PC-3 (cell line): ENCODE measurements at regions not wholly inside any gene's neighbourhood (a gene's known extent, or its start where the extent isn't known, plus 50 kb on each side); places are given as distances from the start of the nearest gene placed in this dataset.
"Not testable (repeated sequence)": the region's sequence is repeated elsewhere in the genome, so short reads cannot be mapped to it uniquely, and the experiment has no call there.

Experiments used
- ATAC-seq: fragments of 200-7000 bp; cut with Tn5 transposase; 2 replicates; pipeline ENCODE4 v1.9.1; 2020; ENCODE audit warnings: mild to moderate bottlenecking, moderate library complexity
- BruUV-seq: library from RNA; stranded (reverse); fragments of 400-500 nt; replicated peaks from 2 replicates; lab custom pipeline; 2021; lab: Mats Ljungman, UMichigan
- CTCF ChIA-PET: fragments of 300-600 bp; sonication (Branson Sonifier 250); formaldehyde crosslinking; loops from one replicate; lab custom pipeline; 2022; ENCODE audit warnings: antibody characterized with exemption; lab: Charles Lee
- POLR2A ChIA-PET: fragments of 300-600 bp; sonication (Branson Sonifier 250); formaldehyde crosslinking; loops from one replicate; lab custom pipeline; 2022; ENCODE audit warnings: antibody characterized with exemption; ENCODE audit not compliant: unreplicated experiment; lab: Charles Lee
- DNase-seq: peaks from one replicate; pipeline ENCODE4 v3.0.0-alpha.2; 2015
- H2AFZ ChIP-seq: fragments of 300-600 bp; sonication (generic); 2 replicates; pipeline ENCODE4 v1.6.0; 2016; ENCODE audit warnings: antibody characterized with exemption, low read length
- H3F3A ChIP-seq: fragments of 300-600 bp; sonication (generic); one replicate; pipeline ENCODE4 v1.6.0; 2017; ENCODE audit warnings: antibody characterized with exemption, low read length, control low read depth, mild to moderate bottlenecking; ENCODE audit not compliant: unreplicated experiment
- H3K27ac ChIP-seq: fragments of 300-600 bp; sonication (generic); 2 replicates; pipeline ENCODE4 v1.5.1; 2016; ENCODE audit warnings: mild to moderate bottlenecking, low read length
- H3K27me3 ChIP-seq: fragments of 300-600 bp; sonication (generic); 2 replicates; pipeline ENCODE4 v1.6.1; 2016; ENCODE audit warnings: low read length, mixed read lengths
- H3K36me3 ChIP-seq: fragments of 300-600 bp; sonication (generic); 2 replicates; pipeline ENCODE4 v1.6.1; 2016; ENCODE audit warnings: low read depth, mixed run types, low read length, mixed read lengths
- H3K4me1 ChIP-seq: fragments of 300-600 bp; sonication (generic); 2 replicates; pipeline ENCODE4 v1.5.1; 2016; ENCODE audit warnings: low read length; ENCODE audit not compliant: insufficient read depth
- H3K4me2 ChIP-seq: fragments of 300-600 bp; sonication (generic); 2 replicates; pipeline ENCODE4 v1.6.0; 2016; ENCODE audit warnings: low read length
- H3K4me3 ChIP-seq: fragments of 300-600 bp; sonication (generic); 2 replicates; pipeline ENCODE4 v1.5.1; 2016; ENCODE audit warnings: mild to moderate bottlenecking, low read length, mixed read lengths
- H3K79me2 ChIP-seq: fragments of 300-600 bp; sonication (generic); 2 replicates; pipeline ENCODE4 v1.6.1; 2017; ENCODE audit warnings: low read length, mixed read lengths
- H3K9ac ChIP-seq: fragments of 300-600 bp; sonication (generic); 2 replicates; pipeline ENCODE4 v1.6.0; 2016; ENCODE audit warnings: mild to moderate bottlenecking, low read length
- H3K9me2 ChIP-seq: fragments of 300-600 bp; sonication (generic); replicated peaks from 2 replicates; pipeline ENCODE4 v1.6.1; 2016; ENCODE audit warnings: mixed run types, low read length, mixed read lengths
- H3K9me3 ChIP-seq: fragments of 300-600 bp; sonication (generic); 2 replicates; pipeline ENCODE4 v1.6.1; 2016; ENCODE audit warnings: low read length, mixed read lengths
- H4K20me1 ChIP-seq: fragments of 300-600 bp; sonication (generic); 2 replicates; pipeline ENCODE4 v1.6.1; 2016; ENCODE audit warnings: low read length, mixed read lengths
- EZH2 ChIP-seq: fragments of 300-600 bp; sonication (generic); IDR thresholded peaks from one replicate; pipeline ENCODE4 v1.6.1; 2017; ENCODE audit warnings: antibody characterized with exemption, mild to moderate bottlenecking, low read length; ENCODE audit not compliant: unreplicated experiment
- EZH2phosphoT487 ChIP-seq: fragments of 300-600 bp; sonication (generic); IDR thresholded peaks from 2 replicates; pipeline ENCODE4 v1.6.1; 2018; ENCODE audit warnings: mild to moderate bottlenecking, antibody characterized with exemption, low read length, borderline replicate concordance
- intact Hi-C: fragments of 100-400 bp; cut with micrococcal nuclease; formaldehyde crosslinking; loops from 2 replicates; pipeline ENCODE4 v1.9.0; 2023
- TF ChIP-seq, protein P1 (sequence below): fragments of 300-600 bp; sonication (generic); conservative IDR thresholded peaks from 2 replicates; pipeline ENCODE4 v1.5.1; 2017; ENCODE audit warnings: antibody characterized with exemption, low read depth, mild to moderate bottlenecking, low read length

DNA sequence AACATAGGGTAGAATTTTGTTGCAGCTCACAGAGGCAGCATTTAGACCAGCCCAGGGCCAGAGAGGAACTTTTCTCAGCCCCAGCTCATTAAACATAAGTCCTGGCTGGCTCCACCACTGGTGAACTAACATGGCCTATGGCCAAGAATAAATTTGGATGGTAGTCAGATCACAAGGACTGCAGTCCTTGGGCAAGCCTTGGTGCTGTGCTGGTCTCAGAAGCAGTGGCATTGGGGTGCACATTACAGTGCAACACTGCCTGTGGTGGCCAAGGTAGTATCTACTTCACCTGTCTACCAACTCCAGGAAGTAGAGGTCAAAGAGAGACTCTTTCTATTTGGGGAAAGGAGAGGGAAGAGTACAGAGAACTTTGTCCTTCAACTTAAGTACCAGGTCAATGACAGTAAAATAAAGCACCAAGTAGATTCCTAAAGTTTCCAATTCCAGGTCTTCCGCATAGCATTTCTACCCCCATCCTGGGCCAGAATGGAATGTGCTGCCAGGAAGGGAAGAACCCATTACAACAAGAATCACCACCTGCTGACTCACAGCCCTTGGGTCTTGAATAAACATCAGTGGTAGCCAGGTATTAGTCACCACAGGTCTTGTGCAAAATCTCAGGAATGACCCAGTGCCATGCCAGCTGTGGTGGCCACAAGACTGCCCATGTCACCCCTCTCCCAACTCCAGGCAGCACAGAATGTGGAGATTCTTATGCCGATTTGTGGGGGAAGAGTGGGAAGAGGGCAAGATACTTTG, 155.4 kb upstream of the FSIP2 start:
- ChIA-PET CTCF (no interaction called here), POLR2A (no interaction called here)
- Histone ChIP-seq H4K20me1 (no peaks in the 10 kb centered on the region), H3K4me3 (no peak overlapping the region), H3K27ac (peak overlapping the region; percentile 84), H2AFZ (peak overlapping the region; percentile 68), H3K79me2 (no peaks in the 10 kb centered on the region), H3F3A (peaks cover 7% of the 10 kb centered on the region), H3K36me3 (no peaks in the 10 kb centered on the region), H3K27me3 (no peaks in the 10 kb centered on the region), H3K4me1 (peaks cover 22% of the 10 kb centered on the region), H3K9me2 (no peaks in the 10 kb centered on the region), H3K9me3 (peaks cover 10% of the 10 kb centered on the region; the same call in 1 of the 2 replicates), H3K9ac (no peak overlapping the region; the same call in 1 of the 2 replicates), H3K4me2 (peak overlapping the region; percentile 58)
- DNase-seq (peak; percentile 97), ATAC-seq (peak; percentile 97)
- BruUV-seq = no TSS peak
- intact Hi-C loops = loop anchor here (1.0 to 10.0 kb wide), 2 partner anchors 148 to 163 kb away; no protein-coding TSS in a partner anchor
- TF ChIP-seq, protein P1, sequence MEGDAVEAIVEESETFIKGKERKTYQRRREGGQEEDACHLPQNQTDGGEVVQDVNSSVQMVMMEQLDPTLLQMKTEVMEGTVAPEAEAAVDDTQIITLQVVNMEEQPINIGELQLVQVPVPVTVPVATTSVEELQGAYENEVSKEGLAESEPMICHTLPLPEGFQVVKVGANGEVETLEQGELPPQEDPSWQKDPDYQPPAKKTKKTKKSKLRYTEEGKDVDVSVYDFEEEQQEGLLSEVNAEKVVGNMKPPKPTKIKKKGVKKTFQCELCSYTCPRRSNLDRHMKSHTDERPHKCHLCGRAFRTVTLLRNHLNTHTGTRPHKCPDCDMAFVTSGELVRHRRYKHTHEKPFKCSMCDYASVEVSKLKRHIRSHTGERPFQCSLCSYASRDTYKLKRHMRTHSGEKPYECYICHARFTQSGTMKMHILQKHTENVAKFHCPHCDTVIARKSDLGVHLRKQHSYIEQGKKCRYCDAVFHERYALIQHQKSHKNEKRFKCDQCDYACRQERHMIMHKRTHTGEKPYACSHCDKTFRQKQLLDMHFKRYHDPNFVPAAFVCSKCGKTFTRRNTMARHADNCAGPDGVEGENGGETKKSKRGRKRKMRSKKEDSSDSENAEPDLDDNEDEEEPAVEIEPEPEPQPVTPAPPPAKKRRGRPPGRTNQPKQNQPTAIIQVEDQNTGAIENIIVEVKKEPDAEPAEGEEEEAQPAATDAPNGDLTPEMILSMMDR = no peak
- TF ChIP-seq EZH2 (no peak), EZH2phosphoT487 (no peak)

DNA sequence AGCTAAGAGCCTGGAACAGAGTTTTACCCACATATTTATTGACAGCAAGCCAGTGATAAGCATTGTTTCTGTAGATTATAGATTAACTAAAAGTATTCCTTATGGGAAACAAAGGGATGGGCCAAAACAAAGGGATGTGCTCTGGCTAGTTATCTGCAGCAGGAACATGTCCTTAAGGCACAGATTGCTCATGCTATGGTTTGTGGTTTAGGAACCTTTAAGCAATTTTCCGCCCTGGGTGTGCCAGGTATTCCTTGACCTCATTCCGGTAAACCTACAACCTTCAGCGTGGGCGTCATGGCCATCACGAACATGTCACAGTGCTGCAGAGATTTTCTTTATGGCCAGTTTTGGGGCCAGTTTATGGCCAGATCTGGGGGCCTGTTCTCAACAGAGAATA, 153.4 kb upstream of the FSIP2 start:
- Histone ChIP-seq H3K4me1 (peaks cover 22% of the 10 kb centered on the region), H3K9me3 (peaks cover 10% of the 10 kb centered on the region; the same call in 1 of the 2 replicates)
- H3K27me3 ChIP-seq, H2AFZ ChIP-seq, ATAC-seq, H3K36me3 ChIP-seq, H3K79me2 ChIP-seq, POLR2A ChIA-PET, DNase-seq, H3K27ac ChIP-seq, H3K9me2 ChIP-seq, H3K4me2 ChIP-seq, H3K4me3 ChIP-seq, CTCF ChIA-PET, BruUV-seq, H4K20me1 ChIP-seq, H3K9ac ChIP-seq, H3F3A ChIP-seq: not testable (repeated sequence)
- intact Hi-C loops = loop anchor here (10.0 kb wide), 1 partner anchor 150 kb away; no protein-coding TSS in a partner anchor

DNA sequence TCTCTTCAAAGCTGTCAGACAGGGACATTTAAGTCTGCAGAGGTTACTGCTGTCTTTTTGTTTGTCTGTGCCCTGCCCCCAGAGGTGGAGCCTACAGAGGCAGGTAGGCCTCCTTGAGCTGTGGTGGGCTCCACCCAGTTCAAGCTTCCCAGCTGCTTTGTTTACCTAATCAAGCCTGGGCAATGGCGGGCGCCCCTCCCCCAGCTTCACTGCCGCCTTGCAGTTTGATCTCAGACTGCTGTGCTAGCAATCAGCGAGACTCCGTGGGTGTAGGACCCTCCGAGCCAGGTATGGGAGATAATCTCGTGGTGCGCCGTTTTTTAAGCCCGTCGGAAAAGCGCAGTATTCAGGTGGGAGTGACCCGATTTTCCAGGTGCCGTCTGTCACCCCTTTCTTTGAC, 147.3 kb upstream of the FSIP2 start:
- H3K27ac ChIP-seq, H3K4me2 ChIP-seq, H3K9me3 ChIP-seq, H2AFZ ChIP-seq, H3K4me1 ChIP-seq, H3F3A ChIP-seq, ATAC-seq, BruUV-seq, H3K79me2 ChIP-seq, H3K36me3 ChIP-seq, H4K20me1 ChIP-seq, intact Hi-C loops, H3K27me3 ChIP-seq, POLR2A ChIA-PET, H3K4me3 ChIP-seq, H3K9me2 ChIP-seq, CTCF ChIA-PET, DNase-seq, H3K9ac ChIP-seq: not testable (repeated sequence)
